ENCODE measurements at regions not wholly inside any gene's neighbourhood (a gene's known extent, or its start where the extent isn't known, plus 50 kb on each side); places are given as distances from the start of the nearest gene placed in this dataset.

GRCh38 chr21:17085707-17086106 lies 427.1 kb upstream of the CXADR start:
- Mint-ChIP-seq H3K9me3 (ENCODE audit: unreplicated experiment) (no peaks in the 10 kb centered on the region), H3K27ac (ENCODE audit: unreplicated experiment) (no peak overlapping the region), H3K27me3 (ENCODE audit: unreplicated experiment) (no peaks in the 10 kb centered on the region), H3K4me3 (ENCODE audit: unreplicated experiment) (no peak overlapping the region), H3K4me1 (ENCODE audit: unreplicated experiment) (no peaks in the 10 kb centered on the region), H3K36me3 (ENCODE audit: low read depth, unreplicated experiment) (no peaks in the 10 kb centered on the region)
- DNase-seq (ENCODE audit: low spot score) = no peak
- TF ChIP-seq CTCF (IDR thresholded peaks at IDR 0.05; ENCODE audit: unreplicated experiment) = no peak

GRCh38 chr21:17088500-17088899 lies 424.3 kb upstream of the CXADR start:
- no peaks in the 10 kb centered on the region for H3K9me3 Mint-ChIP-seq (ENCODE audit: unreplicated experiment)
- TF ChIP-seq CTCF (IDR thresholded peaks at IDR 0.05; ENCODE audit: unreplicated experiment) = no peak

GRCh38 chr21:17089091-17089491 lies 423.8 kb upstream of the CXADR start:
- Mint-ChIP-seq H3K4me1 (ENCODE audit: unreplicated experiment) (no peaks in the 10 kb centered on the region), H3K4me3 (ENCODE audit: unreplicated experiment) (no peak overlapping the region), H3K36me3 (ENCODE audit: low read depth, unreplicated experiment) (no peaks in the 10 kb centered on the region), H3K27ac (ENCODE audit: unreplicated experiment) (no peak overlapping the region), H3K9me3 (ENCODE audit: unreplicated experiment) (no peaks in the 10 kb centered on the region), H3K27me3 (ENCODE audit: unreplicated experiment) (no peaks in the 10 kb centered on the region)
- TF ChIP-seq CTCF (IDR thresholded peaks at IDR 0.05; ENCODE audit: unreplicated experiment) = no peak
- DNase-seq (ENCODE audit: low spot score) = no peak

More at GRCh38 chr21:17088500-17088899, 424.3 kb upstream of the CXADR start:
- Mint-ChIP-seq H3K4me1 (ENCODE audit: unreplicated experiment) (no peaks in the 10 kb centered on the region), H3K36me3 (ENCODE audit: low read depth, unreplicated experiment) (no peaks in the 10 kb centered on the region), H3K4me3 (ENCODE audit: unreplicated experiment) (no peak overlapping the region), H3K27ac (ENCODE audit: unreplicated experiment) (no peak overlapping the region), H3K27me3 (ENCODE audit: unreplicated experiment) (no peaks in the 10 kb centered on the region)
- DNase-seq (ENCODE audit: low spot score) = no peak

GRCh38 chr21:17101696-17102095 lies 411.1 kb upstream of the CXADR start:
- Mint-ChIP-seq H3K9me3 (ENCODE audit: unreplicated experiment) (no peaks in the 10 kb centered on the region), H3K27ac (ENCODE audit: unreplicated experiment) (no peak overlapping the region), H3K4me3 (ENCODE audit: unreplicated experiment) (no peak overlapping the region), H3K4me1 (ENCODE audit: unreplicated experiment) (no peaks in the 10 kb centered on the region), H3K27me3 (ENCODE audit: unreplicated experiment) (no peaks in the 10 kb centered on the region), H3K36me3 (ENCODE audit: low read depth, unreplicated experiment) (no peaks in the 10 kb centered on the region)
- no peak for DNase-seq (ENCODE audit: low spot score)
- TF ChIP-seq CTCF (IDR thresholded peaks at IDR 0.05; ENCODE audit: unreplicated experiment) = no peak

- H3K4me3 Mint-ChIP-seq (ENCODE audit: unreplicated experiment) = no peak overlapping the region
- no peaks in the 10 kb centered on the region for H3K27me3 Mint-ChIP-seq (ENCODE audit: unreplicated experiment)
- H3K27ac Mint-ChIP-seq (ENCODE audit: unreplicated experiment) = no peak overlapping the region
- H3K9me3 Mint-ChIP-seq (ENCODE audit: unreplicated experiment) = no peaks in the 10 kb centered on the region
- no peak for TF ChIP-seq CTCF (IDR thresholded peaks at IDR 0.05; ENCODE audit: unreplicated experiment)
- no peaks in the 10 kb centered on the region for H3K4me1 Mint-ChIP-seq (ENCODE audit: unreplicated experiment)
- H3K36me3 Mint-ChIP-seq (ENCODE audit: low read depth, unreplicated experiment) = no peaks in the 10 kb centered on the region
- no peak for DNase-seq (ENCODE audit: low spot score)
Observed at GRCh38 chr21:17105932-17106331, 406.9 kb upstream of the CXADR start.
